ENCODE measurements at regions not wholly inside any gene's neighbourhood (a gene's known extent, or its start where the extent isn't known, plus 50 kb on each side); places are given as distances from the start of the nearest gene placed in this dataset.
"Not testable (repeated sequence)": the region's sequence is repeated elsewhere in the genome, so short reads cannot be mapped to it uniquely, and the experiment has no call there.

DNA sequence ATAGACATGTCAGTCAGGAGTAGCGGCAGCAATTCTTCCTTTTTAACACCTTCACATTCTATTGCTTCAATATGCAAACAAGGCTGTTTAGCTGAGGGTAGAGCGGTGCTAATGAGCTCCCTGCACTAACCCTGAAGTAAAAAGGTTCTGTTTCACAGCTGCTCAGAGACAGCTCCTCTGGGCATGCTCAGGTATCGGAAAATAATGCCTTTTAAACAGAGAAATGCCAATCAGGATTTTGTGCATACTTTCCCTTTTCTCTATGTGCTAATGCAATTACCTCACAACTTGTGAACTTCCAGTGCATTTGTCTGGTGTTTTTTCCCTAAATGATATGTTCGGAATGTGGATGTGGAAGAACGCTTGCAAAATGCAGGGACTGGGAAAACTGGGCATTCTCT lies 307.7 kb upstream of the FZD8 start:
- Histone ChIP-seq H3K27ac (no peak overlapping the region), H3K4me3 (no peak overlapping the region)

GRCh38 chr10:35946556-35946955 lies 304.5 kb upstream of the FZD8 start:
- peak overlapping the region in 1 of 21 experiments; percentile 23 for H3K27ac ChIP-seq

GRCh38 chr10:35942057-35942456 lies 300.0 kb upstream of the FZD8 start:
- no peak overlapping the region for H3K4me3 ChIP-seq

More at GRCh38 chr10:35946556-35946955, 304.5 kb upstream of the FZD8 start:
- H3K4me3 ChIP-seq, result no peak overlapping the region

GRCh38 chr10:35940141-35941041 lies 298.3 kb upstream of the FZD8 start:
- Histone ChIP-seq H3K27ac (no peak overlapping the region), H3K4me3 (no peak overlapping the region)

More at GRCh38 chr10:35942057-35942456, 300.0 kb upstream of the FZD8 start:
- no peak overlapping the region for H3K27ac ChIP-seq

DNA sequence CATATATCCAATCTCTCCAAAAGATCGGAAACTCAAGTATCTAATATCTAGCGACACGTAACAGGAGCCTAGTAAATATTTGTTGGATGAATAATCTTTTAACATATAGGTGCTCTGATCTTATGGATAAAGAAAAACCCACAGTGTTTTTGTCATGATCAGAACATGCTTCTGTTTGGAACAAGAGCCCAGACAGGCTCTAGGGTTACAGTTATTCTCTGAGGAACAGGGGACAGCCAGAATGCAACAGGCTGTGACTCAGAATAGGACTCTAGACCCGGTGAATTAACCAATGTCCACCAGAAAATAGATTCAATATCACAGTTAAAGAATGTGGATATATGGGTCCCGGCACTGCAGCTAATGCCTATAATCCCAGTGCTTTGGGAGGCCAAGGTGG lies 296.1 kb upstream of the FZD8 start:
- no peak overlapping the region for H3K27ac ChIP-seq

GRCh38 chr10:35937546-35937945 lies 295.4 kb upstream of the FZD8 start:
- Histone ChIP-seq H3K27ac (no peak overlapping the region), H3K4me3 (no peak overlapping the region)

More for the DNA sequence above, 296.1 kb upstream of the FZD8 start:
- no peak overlapping the region for H3K4me3 ChIP-seq

GRCh38 chr10:35934642-35934995 lies 292.5 kb upstream of the FZD8 start:
- H3K4me3 ChIP-seq, result no peak overlapping the region
- no peak overlapping the region for H3K27ac ChIP-seq

- Histone ChIP-seq H3K27ac (no peak overlapping the region), H3K4me3 (no peak overlapping the region)
These were observed 292.0 kb upstream of the FZD8 start for GRCh38 chr10:35933940-35934641.

- Histone ChIP-seq H3K27ac (no peak overlapping the region), H3K4me3 (no peak overlapping the region)
These were observed 291.4 kb upstream of the FZD8 start for GRCh38 chr10:35933491-35933890.

DNA sequence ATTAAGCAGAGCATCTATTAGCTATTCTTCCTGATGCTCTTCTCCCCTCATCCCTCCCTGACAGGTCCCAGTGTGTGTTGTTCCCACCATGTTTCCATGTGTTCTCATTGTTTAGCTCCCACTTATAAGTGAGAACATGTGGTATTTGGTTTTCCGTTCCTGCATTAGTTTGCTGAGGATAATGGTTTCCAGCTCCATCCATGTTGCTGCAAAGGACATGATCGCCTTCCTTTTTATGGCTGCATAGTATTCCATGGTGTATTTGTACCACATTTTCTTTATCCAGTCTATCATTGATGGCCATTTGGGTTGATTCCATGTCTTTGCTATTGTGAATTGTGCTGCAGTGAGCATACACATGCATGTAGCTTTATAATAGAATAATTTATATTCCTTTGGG lies 287.9 kb upstream of the FZD8 start:
- H3K4me3 ChIP-seq, H3K27ac ChIP-seq: not testable (repeated sequence)

DNA sequence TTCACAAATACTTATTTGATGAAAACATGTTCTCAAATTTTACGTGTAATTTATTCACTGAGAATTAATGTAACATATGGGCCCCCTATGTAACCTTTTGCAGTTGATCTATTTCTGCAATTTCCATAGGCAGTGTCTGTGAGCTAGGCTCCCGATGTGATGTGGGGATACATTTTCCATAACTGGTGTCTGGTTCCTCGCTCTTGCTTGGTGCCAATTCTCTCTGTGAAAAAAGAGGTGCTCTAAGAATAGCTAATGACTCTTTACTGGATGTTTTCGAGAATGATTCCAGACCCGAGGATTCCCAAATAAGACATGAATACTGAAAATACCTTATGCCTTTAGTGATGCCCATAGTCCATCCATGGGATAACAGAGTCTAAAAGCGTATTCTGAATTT lies 286.7 kb upstream of the FZD8 start:
- no peak overlapping the region for H3K4me3 ChIP-seq
- no peak overlapping the region for H3K27ac ChIP-seq

- H3K4me3 ChIP-seq, result no peak overlapping the region
- no peak overlapping the region for H3K27ac ChIP-seq
These were observed 285.9 kb upstream of the FZD8 start for GRCh38 chr10:35927990-35928488.

DNA sequence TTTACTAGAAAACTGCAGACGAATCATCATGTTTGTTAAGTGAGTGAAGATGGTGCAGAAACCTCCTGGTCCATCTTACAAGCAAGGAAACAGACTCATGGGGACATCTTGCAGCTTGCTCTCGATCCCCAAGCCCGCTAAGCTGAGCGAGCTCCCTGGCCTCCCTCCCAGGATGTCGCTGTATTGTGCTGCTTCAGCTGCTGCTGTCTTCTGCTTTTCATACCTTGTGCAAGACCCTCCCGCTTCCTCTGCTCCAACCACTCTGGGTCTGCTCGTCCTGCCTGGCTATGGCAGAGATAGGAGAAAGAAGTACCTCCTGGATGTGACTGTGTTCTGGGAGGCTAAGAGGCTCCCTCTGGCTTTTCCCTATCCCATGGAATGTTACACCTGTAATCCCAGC lies 285.2 kb upstream of the FZD8 start:
- Histone ChIP-seq H3K4me3 (no peak overlapping the region), H3K27ac (no peak overlapping the region)

DNA sequence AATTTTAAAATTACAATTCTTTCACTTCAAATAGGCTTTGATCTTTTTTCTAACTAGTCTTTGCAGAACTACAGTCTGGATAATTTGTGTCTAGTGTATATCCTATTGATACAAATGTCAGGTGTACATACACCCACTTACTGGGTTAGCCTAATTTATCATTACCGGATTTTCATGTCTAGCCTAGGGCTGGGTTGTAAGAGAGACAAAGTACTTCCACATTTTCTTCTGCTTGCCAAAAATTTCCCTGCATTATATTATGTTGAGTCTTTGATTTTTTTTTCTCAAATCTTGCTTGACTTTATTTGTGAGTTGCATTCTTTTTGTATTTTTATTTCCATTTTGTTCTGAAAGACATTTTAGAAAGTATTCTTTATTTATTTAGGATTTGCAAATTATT lies 284.8 kb upstream of the FZD8 start:
- Histone ChIP-seq H3K4me3 (no peak overlapping the region), H3K27ac (no peak overlapping the region)

DNA sequence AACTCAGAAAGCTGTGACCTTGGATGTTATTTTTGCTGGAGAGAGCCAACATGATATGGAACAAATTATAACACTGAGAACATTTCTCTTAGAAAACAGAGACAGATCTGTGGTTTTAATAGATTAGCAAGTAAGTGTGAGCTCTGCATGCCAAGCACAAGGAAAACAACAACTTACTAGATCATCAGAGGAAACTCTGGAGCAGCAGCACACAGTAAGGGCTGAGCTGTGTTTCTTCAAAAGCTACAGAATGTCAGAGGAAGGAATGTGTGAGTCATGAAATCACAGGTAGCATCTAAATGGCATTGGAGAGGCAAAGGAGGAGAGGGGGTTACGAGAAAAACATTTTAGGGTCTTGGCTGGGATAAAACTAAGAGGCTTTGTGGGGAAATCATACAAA lies 283.4 kb upstream of the FZD8 start:
- Histone ChIP-seq H3K27ac (no peak overlapping the region), H3K4me3 (no peak overlapping the region)

GRCh38 chr10:35924759-35925158 lies 282.7 kb upstream of the FZD8 start:
- no peak overlapping the region for H3K27ac ChIP-seq
- H3K4me3 ChIP-seq, result no peak overlapping the region

DNA sequence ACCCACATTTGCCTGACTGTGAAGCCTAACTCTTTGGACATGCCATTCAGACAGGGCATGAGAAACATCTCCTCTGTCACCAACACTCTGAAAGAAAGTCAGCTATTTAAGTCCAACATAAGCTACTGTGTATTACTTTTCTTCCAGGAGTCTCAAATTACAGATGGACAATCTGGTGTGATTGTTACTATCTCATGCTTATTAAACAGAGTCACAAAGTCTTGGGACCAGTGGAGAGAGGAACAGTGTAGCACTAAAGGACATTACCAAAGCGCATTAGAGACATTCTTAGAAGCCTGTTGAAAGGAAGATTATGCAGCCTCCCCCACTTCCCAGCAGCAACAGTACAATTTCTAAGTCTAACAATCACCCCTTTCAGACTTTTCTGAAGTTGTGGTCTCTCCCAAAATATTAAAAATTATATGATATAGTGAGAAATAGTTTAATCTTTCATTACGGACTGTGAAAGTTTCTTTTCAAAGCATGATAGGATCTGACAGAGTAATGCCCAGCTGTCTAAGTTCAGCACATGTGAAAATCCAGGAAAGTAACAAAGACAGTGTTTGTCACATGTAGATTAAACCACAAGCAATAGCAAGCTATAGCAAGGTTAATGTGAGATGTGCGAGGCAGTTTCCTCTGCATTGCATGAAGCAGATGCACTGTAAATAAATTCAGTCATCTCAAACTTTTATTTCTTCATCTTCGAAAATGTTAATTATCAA lies 280.9 kb upstream of the FZD8 start:
- no peak overlapping the region for H3K4me3 ChIP-seq
- no peak overlapping the region for H3K27ac ChIP-seq

DNA sequence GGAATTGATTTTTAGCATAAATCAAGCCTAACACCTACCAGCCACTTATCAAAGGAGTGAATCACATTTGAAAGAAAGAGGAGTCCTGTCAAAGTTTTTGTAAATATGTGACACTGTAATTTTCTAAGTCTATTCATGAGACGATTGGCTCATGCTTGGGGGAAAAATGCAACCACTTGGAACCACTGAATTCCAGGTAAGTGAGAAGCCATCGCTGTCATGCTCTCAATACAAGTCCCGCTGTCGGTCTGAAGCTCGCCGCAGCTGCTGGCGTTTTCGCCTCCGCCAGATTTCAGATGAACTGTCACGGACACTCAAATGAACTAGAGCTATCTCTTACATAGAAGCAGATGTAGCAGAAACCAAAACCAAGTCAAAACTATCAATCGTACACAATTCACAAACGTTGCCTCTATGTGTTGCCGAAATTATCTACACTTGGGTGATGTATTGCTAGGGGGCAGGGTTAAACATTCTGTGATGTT lies 279.8 kb upstream of the FZD8 start:
- Histone ChIP-seq H3K27ac (no peak overlapping the region), H3K4me3 (no peak overlapping the region)

GRCh38 chr10:35916791-35917190 lies 274.7 kb upstream of the FZD8 start:
- Histone ChIP-seq H3K4me3 (no peak overlapping the region), H3K27ac (no peak overlapping the region)

DNA sequence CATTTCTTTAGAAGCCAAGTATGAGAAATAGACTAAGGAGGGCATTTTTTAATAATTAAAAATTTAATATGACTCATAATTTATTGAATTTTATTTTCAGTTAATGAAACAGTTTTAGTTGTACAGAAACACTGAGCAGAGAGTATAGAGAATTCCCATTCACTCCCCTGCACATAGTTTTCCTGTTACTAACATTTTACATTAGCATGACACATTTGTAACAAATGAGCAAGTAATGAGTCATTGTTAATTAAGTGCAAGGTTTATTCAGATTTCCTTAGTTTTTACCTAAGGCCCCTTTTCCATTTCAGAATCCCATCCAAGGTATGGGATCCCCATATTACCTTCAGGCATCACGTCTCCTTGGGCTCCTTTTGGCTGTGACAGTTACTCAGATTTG lies 271.5 kb upstream of the FZD8 start:
- H3K4me3 ChIP-seq, result no peak overlapping the region
- H3K27ac ChIP-seq, result no peak overlapping the region

Data from skin epidermis (tissue), 12 donors.